ENCODE measurements at regions not wholly inside any gene's neighbourhood (a gene's known extent, or its start where the extent isn't known, plus 50 kb on each side); places are given as distances from the start of the nearest gene placed in this dataset.

DNA sequence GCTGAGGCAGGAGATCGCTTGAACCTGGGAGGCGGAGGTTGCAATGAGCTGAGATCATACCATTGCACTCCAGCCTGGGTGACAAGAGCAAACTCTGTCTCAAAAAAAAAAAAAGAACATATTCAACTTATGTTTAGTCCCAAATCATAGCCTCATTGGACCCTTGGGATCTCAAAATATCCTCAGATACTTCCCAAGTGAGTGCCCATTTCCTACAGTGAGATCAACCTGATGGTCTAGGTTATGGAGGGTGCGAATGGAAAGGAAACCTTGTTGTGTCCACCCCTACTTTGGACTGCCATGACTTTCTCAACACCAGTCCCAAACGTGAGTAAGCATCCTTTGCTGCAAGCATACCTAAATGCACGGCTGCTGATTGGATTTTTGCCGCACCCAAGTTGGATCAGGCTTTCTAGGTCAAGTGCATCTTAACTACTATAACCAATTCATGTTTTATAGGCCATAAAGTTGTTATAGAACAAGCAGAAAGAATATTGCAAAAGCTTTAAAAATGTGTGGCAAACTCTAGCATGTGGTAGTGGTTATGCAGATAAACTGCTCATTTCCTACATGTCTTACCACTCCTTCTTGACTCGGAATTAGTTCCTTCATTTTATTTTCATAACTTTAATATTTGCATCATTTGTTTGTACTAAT is 131.2 kb downstream of the PLEKHG1 start:
- no peak overlapping the region for H3K4me3 Mint-ChIP-seq
- no peaks in the 10 kb centered on the region for H3K4me1 Mint-ChIP-seq
- H3K36me3 Mint-ChIP-seq (ENCODE audit: low read depth) = no peaks in the 10 kb centered on the region
- H3K27me3 Mint-ChIP-seq = no peaks in the 10 kb centered on the region
- H3K27ac Mint-ChIP-seq = no peak overlapping the region
- ATAC-seq (replicated peaks) = no peak
- no peaks in the 10 kb centered on the region for H3K9me3 Mint-ChIP-seq

DNA sequence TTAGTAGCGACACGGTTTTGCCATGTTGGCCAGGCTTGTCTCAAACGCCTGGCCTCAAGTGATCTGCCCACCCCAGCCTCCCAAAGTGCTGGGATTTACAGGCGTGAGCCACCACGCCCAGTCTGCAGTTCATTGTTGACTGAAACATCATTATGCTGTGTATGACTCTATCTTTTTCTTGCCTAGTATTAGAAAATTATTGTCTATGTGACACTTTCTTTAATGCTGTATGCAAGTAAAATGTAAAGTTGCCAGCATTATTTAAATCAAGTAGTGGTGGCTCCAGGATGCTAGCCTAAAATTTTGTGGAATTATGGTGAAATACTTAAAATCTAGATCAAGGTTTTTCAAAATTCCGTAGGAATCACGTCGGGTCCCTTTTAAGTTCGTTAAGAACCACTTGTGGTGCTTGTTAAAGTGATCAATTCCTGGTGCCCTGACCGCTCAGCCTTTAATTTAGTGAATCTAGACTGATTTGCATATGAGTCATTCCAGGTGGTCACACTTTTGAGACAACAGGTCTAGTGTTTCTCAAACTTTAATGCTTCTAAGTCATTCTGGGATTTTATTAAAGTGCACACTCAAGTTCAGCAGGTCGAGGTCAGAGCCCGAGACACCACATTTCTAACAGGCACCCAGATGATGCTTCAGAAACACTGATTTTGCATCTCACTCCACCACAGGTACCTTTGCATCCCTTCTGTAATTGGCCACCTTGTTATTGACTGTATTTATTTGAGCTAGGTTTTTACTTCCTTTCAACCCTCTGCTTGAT is 132.6 kb upstream of the MTHFD1L start:
- ATAC-seq (replicated peaks) = peak; percentile 14
- H3K27ac Mint-ChIP-seq = no peak overlapping the region
- H3K36me3 Mint-ChIP-seq (ENCODE audit: low read depth) = no peaks in the 10 kb centered on the region

DNA sequence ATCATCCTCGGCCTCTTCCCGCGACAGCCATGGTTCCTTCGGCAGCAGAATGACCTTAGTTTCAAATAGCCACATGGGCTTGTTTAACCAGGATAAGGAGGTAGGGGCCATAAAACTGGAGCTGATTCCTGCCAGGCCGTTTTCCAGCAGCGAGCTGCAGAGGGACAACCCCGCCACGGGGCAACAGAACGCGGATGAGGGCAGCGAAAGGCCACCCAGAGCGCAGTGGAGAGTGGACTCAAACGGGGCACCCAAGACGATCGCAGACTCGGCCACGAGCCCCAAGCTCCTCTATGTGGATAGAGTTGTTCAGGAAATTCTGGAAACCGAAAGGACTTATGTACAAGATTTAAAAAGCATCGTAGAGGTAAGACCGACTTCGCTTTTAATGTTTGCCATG is 131.8 kb upstream of the MTHFD1L start:
- no peak overlapping the region for H3K27ac Mint-ChIP-seq
- H3K4me1 Mint-ChIP-seq = no peaks in the 10 kb centered on the region
- no peaks in the 10 kb centered on the region for H3K9me3 Mint-ChIP-seq
- no peak for ATAC-seq (replicated peaks)
- no peak overlapping the region for H3K4me3 Mint-ChIP-seq
- H3K36me3 Mint-ChIP-seq (ENCODE audit: low read depth) = no peaks in the 10 kb centered on the region
- H3K27me3 Mint-ChIP-seq = no peaks in the 10 kb centered on the region

More for the DNA sequence above, 132.6 kb upstream of the MTHFD1L start:
- Mint-ChIP-seq H3K4me1 (no peaks in the 10 kb centered on the region), H3K27me3 (no peaks in the 10 kb centered on the region), H3K4me3 (no peak overlapping the region), H3K9me3 (no peaks in the 10 kb centered on the region)

DNA sequence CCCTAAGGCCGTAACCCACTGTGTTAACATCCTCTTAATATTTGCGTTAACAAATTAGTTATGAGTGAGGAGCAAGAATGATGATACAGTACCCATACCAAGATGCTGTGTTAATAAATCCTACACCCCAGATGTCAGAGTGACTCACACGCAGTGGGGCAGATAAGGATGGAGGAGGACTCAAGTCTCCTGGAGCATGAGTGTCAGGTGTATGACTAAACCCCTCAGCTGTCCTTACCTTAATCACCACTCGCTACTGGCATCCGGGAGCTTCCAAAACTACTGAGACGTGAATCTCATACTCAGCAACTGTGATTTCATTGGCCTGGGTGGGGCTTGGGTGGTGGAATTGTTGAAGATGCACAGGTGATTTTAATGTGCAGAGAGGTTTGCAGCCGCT is 131.3 kb upstream of the MTHFD1L start:
- no peaks in the 10 kb centered on the region for H3K27me3 Mint-ChIP-seq
- H3K4me1 Mint-ChIP-seq = no peaks in the 10 kb centered on the region
- no peak overlapping the region for H3K27ac Mint-ChIP-seq
- H3K36me3 Mint-ChIP-seq (ENCODE audit: low read depth) = no peaks in the 10 kb centered on the region
- H3K4me3 Mint-ChIP-seq = no peak overlapping the region
- H3K9me3 Mint-ChIP-seq = no peaks in the 10 kb centered on the region
- ATAC-seq (replicated peaks) = peak; percentile 28

DNA sequence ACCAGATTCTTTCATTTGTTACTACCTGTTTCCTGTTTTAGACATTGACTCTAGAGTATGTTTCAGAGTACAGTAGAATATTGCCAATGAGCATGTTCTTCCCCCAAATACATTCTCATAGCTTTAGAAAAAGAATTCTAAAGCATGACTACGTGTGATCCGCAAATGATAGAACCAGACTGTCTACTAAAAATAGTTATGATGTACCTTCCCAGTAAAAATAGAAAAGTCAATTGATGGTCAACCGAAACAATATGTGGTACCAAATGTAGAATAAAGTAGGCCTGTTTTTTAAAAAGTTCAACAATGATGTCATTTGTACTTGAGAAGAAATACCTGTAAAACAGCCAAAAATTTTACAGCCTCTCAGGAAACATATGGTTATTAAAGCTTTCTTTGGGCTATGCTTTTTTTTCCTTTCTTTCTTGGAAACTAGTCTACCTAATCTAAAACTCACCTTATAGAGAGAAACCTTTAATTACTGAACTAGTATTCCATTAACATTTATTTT is 130.1 kb upstream of the MTHFD1L start:
- H3K4me1 Mint-ChIP-seq = no peaks in the 10 kb centered on the region
- H3K27me3 Mint-ChIP-seq = no peaks in the 10 kb centered on the region
- ATAC-seq (replicated peaks) = no peak
- H3K27ac Mint-ChIP-seq = no peak overlapping the region
- no peaks in the 10 kb centered on the region for H3K36me3 Mint-ChIP-seq (ENCODE audit: low read depth)
- no peaks in the 10 kb centered on the region for H3K9me3 Mint-ChIP-seq
- no peak overlapping the region for H3K4me3 Mint-ChIP-seq

DNA sequence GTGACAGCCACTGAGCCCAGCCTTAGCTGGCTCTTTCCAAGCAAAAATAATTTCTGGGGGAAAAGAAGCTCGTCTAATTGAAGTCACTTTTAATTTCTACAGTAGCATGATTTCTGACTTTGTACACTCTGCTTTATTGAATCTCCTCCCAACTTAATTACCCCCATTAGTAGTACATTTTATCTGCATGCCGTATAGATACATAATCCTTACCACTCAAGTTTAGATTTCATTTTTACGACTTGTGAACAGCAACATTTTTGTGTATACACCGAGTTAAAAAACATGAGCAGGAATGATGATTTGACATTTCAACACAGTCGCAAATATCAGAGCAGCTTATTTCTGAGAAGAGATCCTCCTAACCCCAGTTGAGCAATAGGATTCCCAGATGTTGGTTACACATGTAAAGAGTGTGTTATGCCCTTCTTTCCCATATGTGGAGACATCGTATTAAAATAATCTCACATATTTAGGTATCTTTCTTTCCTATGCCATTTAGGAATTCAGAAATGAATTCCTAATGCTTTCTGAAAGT is 127.3 kb upstream of the MTHFD1L start:
- H3K4me3 Mint-ChIP-seq = no peak overlapping the region
- H3K4me1 Mint-ChIP-seq = no peaks in the 10 kb centered on the region
- H3K27ac Mint-ChIP-seq = no peak overlapping the region
- ATAC-seq (replicated peaks) = no peak
- no peaks in the 10 kb centered on the region for H3K27me3 Mint-ChIP-seq
- no peaks in the 10 kb centered on the region for H3K36me3 Mint-ChIP-seq (ENCODE audit: low read depth)
- no peaks in the 10 kb centered on the region for H3K9me3 Mint-ChIP-seq

DNA sequence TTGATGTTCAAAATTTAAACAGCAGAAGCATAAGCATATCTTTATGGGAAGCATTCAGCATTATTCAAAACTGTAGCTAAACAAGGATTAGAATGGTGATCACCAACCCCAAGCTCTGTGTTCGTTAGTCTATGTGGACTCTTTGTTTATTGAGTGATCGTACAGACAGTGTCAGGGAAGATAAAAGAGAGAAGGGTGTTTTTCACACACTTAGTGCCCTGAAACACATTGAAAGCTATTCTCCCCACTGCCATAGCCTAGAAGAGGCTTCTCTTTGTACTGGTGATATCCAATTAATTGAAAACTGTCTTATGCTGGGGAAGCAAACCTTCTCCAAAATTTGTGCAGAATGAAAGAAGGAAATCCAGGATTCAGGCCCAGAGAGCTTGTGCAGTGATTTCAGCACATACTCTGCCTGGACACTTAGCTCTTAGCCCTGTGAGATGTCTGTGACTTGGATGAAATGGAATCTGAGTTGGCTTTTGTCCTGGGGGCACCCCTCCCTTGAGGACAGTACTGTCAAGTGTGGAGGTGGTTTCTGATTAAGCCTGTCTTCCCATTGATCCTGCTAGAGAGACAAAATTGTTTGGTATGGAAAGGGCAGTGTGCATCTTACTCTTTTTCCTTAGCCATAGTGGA is 125.7 kb upstream of the MTHFD1L start:
- H3K27me3 Mint-ChIP-seq = no peaks in the 10 kb centered on the region
- no peak for ATAC-seq (replicated peaks)
- H3K4me3 Mint-ChIP-seq = no peak overlapping the region
- no peaks in the 10 kb centered on the region for H3K4me1 Mint-ChIP-seq
- H3K36me3 Mint-ChIP-seq (ENCODE audit: low read depth) = no peaks in the 10 kb centered on the region
- no peak overlapping the region for H3K27ac Mint-ChIP-seq
- no peaks in the 10 kb centered on the region for H3K9me3 Mint-ChIP-seq

DNA sequence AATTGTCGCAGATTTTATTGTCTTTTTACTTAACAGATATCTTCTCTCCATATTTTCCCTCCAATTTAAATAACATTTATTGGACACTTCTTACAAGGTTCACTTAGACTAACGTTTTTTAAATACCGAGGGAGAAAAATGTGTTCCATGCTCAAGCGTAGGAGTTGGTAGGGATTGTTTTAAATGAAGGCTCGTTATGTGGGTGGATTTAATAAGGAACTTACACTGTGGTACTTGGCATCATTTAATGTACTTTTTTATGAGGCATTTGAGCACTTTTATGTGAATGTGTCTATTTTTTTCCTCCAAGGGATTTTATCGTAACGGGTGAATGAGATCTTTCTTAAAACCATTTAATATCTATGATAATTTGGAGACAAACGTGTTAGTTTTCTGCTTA is 125.0 kb upstream of the MTHFD1L start:
- no peaks in the 10 kb centered on the region for H3K9me3 Mint-ChIP-seq
- H3K27ac Mint-ChIP-seq = no peak overlapping the region
- no peaks in the 10 kb centered on the region for H3K4me1 Mint-ChIP-seq
- no peaks in the 10 kb centered on the region for H3K27me3 Mint-ChIP-seq
- H3K36me3 Mint-ChIP-seq (ENCODE audit: low read depth) = no peaks in the 10 kb centered on the region
- H3K4me3 Mint-ChIP-seq = no peak overlapping the region
- no peak for ATAC-seq (replicated peaks)

DNA sequence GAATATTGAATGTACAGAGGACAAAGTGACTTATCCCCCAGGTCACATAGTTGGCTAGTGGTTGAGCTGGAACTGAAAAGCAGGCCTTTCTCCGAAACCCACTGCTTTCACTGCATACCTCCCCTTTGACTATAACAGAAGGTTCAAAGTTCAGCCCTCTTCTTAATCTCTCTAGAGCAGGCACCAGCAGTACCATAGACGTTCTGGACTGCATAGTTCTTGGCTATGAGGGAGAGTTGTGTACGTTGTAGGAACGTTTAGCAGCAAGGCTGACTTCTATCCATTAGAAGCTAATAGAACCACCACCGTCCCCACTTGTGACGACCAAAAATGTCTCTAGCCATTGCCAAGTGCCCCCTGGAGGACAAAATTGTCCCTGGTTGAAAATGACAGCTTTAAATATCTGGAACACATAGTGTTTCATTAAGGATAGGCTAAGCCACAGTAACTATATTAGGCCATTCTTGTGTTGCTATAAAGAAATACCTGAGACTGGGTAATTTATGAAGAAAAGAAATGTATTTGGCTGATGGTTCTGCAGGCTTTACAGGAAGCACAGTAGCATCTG is 123.8 kb upstream of the MTHFD1L start:
- Mint-ChIP-seq H3K36me3 (ENCODE audit: low read depth) (no peaks in the 10 kb centered on the region), H3K27me3 (peaks cover 4% of the 10 kb centered on the region), H3K4me1 (no peaks in the 10 kb centered on the region), H3K27ac (no peak overlapping the region), H3K4me3 (no peak overlapping the region), H3K9me3 (no peaks in the 10 kb centered on the region)
- no peak for ATAC-seq (replicated peaks)

DNA sequence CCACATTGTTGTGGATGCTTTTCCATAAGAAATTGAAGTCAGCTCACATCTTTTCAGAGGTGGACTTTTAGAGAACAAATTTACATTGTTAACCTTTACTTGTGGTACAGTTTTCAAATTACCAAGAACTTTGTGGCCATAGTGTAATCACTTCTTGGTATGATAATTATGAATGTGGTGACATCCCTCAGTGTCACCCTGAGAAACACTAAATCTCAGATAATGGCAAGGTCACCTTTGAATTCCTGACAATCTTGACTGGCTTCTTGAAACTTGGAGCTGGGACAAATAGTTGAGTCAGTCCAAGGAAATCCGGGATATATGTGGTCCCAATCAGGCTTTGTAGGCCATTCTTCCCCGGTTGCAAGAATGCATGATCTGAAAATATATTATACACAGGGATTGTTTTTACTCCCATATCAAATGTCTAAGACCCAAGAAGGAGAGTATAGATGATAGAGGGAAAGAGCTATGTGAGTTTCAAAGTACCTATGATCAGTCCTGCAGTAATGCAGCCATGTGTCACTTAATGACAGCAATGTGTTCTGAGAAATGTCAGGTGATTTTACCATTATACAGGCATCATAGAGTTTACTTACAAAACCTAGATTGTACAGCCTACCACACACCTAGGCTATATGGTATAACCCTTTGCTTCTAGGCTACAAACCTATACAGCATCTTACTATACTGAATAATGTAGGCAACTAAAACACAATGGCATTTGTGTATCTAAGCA is 120.8 kb upstream of the MTHFD1L start:
- H3K27ac Mint-ChIP-seq = no peak overlapping the region
- H3K4me3 Mint-ChIP-seq = no peak overlapping the region
- no peaks in the 10 kb centered on the region for H3K36me3 Mint-ChIP-seq (ENCODE audit: low read depth)
- ATAC-seq (replicated peaks) = no peak
- no peaks in the 10 kb centered on the region for H3K4me1 Mint-ChIP-seq
- H3K27me3 Mint-ChIP-seq = peaks cover 4% of the 10 kb centered on the region
- H3K9me3 Mint-ChIP-seq = no peaks in the 10 kb centered on the region

DNA sequence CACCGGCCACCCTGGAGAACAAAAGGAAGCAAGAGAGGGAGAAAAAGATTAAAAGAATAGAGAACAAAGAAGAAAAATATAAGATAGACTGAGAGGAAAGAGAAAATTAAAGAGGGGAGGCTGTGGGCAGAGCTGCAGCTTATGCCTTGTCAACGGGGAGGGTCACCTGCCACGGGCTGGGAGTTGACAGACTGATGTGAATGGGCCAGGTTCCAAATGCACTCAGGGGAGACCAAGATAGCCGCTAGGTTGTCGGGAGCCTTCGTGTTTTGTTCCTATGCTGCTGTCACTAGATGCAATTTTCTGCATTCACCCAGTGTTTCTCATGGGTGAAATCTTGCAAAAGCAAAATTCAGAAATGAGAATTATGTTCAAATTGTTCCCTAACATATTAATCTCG is 119.6 kb upstream of the MTHFD1L start:
- Mint-ChIP-seq H3K27me3 (peaks cover 4% of the 10 kb centered on the region), H3K27ac (no peak overlapping the region), H3K4me1 (no peaks in the 10 kb centered on the region), H3K36me3 (ENCODE audit: low read depth) (no peaks in the 10 kb centered on the region), H3K4me3 (no peak overlapping the region), H3K9me3 (no peaks in the 10 kb centered on the region)
- ATAC-seq (replicated peaks) = no peak

DNA sequence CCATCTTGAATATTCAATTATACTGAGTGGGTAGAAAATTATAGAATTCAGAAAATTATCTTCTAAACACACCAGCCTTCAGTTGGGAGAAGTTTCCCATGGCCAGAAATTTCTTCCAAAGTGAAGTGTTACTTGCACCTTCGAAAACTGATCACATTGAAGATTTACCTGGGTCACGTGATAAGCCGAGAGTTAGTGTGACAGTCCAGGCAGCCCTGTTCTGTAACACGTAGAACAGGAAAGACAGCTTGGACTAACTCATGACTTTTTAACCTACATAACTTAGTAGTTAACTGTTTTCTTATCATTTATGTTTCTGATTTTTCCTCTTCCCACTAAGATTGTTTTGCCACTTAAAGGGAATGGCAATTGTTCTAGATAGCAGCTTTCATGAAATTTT is 118.3 kb upstream of the MTHFD1L start:
- no peak overlapping the region for H3K27ac Mint-ChIP-seq
- H3K9me3 Mint-ChIP-seq = no peaks in the 10 kb centered on the region
- no peak overlapping the region for H3K4me3 Mint-ChIP-seq
- no peaks in the 10 kb centered on the region for H3K4me1 Mint-ChIP-seq
- peaks cover 4% of the 10 kb centered on the region for H3K27me3 Mint-ChIP-seq
- ATAC-seq (replicated peaks) = no peak
- H3K36me3 Mint-ChIP-seq (ENCODE audit: low read depth) = no peaks in the 10 kb centered on the region

DNA sequence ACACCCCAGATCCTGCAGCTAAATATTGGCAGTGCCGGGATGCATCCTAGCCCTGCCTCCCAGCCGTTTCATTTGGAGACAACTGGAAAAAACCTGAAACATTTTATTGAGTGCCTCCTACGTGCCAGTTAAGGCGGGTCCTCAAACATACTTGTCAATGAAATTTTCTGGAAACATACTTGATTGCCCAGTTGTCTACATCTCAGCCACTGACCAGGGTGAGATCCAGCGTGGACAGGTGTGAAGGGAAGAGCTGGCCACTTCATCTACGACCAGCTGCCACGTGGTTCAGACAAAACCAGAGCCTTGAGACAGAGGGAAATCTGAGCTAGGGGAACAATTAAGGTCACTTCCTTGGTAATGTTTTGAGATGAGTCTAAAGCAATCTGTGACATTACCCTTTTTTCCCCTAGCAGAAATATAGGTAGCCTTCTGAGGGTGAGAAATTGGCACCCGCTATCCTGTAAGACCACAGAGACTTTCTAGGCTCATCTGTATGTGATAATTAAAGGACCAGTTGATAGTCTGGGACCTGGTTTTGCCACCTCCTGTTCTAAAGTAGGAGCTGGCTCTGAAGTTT is 116.3 kb upstream of the MTHFD1L start:
- Mint-ChIP-seq H3K27me3 (peaks cover 4% of the 10 kb centered on the region), H3K9me3 (no peaks in the 10 kb centered on the region), H3K4me1 (no peaks in the 10 kb centered on the region), H3K27ac (no peak overlapping the region), H3K4me3 (no peak overlapping the region), H3K36me3 (ENCODE audit: low read depth) (no peaks in the 10 kb centered on the region)
- ATAC-seq (replicated peaks) = no peak

DNA sequence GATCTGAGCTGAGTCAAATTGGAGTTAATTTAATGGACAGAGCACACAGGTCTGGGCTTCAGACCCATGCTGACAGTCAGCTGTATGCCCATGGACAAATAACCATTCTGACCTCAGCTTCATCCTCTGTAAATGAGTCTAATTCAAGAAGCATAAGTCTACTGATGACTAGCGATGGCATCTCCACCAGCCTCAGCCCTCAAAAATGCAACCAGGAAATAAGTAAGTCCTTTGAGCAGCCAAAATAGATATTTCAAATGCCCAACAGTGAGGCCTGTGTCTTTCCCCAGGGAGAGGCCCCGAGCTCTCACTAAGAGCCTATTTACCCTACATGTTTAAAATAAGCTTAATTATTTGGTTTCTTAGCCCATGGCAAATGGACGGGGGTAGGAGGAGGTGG is 114.2 kb upstream of the MTHFD1L start:
- no peaks in the 10 kb centered on the region for H3K4me1 Mint-ChIP-seq
- ATAC-seq (replicated peaks) = no peak
- no peaks in the 10 kb centered on the region for H3K9me3 Mint-ChIP-seq
- no peak overlapping the region for H3K4me3 Mint-ChIP-seq
- no peak overlapping the region for H3K27ac Mint-ChIP-seq
- no peaks in the 10 kb centered on the region for H3K36me3 Mint-ChIP-seq (ENCODE audit: low read depth)
- no peaks in the 10 kb centered on the region for H3K27me3 Mint-ChIP-seq

Measured in activated T-helper 17 cell treated with anti-CD3 and anti-CD28 coated beads, Interleukin-2, amount 50 U/mL, for 72 hours (primary cell).